ENCODE measurements at regions not wholly inside any gene's neighbourhood (a gene's known extent, or its start where the extent isn't known, plus 50 kb on each side); places are given as distances from the start of the nearest gene placed in this dataset.
"Not testable (repeated sequence)": the region's sequence is repeated elsewhere in the genome, so short reads cannot be mapped to it uniquely, and the experiment has no call there.

GRCh38 chr7:96770758-96771157 lies 61.1 kb upstream of the SEM1 start:
- DNase-seq: no peak

DNA sequence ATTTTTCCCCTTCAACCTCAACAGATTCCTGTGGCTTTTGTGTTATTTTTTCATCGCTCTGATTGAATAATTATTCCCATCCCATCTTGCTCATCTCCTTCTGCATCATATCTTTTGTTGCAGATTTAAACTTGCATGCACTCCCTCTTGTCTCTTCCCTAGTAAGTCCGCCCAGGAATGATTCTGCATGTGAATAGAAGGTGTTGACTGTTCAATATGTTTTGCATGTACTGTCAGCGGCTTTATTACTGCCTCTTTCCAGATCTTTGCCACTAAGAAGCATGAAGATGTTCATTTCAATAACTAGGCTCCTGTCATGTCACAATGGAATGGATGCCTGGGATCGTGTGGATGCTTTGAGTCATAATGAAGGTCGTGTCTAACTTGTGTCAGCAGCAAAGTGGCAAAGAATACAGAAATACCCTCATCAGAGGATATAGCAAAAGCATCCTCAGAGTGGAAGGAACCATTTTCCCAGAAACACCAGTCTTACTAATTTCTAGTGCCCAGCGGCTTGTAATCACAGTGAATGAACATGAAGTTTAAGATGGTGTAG lies 62.6 kb upstream of the SEM1 start:
- no peak for DNase-seq

DNA sequence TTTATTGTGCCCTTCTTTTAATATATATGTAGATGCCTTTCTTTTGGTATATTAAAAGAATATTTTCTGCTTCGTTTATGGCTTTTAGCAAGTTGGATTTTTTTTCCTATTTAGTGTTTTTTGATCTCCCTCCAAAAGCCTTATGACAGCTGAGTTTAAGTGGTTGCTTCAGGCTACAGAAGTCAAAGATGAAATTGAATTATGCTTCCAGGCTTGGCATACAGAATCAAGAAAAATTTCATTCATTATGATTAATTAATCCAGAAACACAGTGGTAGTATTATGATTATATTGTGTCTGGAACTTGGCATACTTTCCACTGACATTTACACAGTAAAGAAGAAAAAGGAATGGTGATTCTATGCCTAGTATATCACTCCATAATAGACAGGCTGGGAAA lies 63.8 kb upstream of the SEM1 start:
- no peak for DNase-seq

DNA sequence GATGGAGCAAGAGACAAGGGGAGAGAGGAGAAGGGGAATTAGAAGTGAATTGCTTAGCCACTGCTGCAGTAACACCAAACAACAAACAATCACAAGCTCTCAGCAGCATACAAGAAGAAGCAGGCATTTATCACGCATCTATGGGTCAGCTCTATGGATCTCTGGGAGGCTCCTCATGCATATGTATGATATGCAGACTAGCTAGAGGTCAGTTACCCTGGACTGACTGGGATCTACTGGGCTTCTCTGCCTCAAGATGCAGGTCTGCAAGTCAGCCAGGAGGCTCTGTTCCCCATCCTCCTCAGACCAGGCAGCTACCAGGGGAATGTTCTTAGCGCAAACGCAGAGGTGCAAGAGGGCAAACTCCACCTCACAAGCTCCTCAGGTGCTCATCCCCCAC lies 64.7 kb upstream of the SEM1 start:
- no peak for DNase-seq

DNA sequence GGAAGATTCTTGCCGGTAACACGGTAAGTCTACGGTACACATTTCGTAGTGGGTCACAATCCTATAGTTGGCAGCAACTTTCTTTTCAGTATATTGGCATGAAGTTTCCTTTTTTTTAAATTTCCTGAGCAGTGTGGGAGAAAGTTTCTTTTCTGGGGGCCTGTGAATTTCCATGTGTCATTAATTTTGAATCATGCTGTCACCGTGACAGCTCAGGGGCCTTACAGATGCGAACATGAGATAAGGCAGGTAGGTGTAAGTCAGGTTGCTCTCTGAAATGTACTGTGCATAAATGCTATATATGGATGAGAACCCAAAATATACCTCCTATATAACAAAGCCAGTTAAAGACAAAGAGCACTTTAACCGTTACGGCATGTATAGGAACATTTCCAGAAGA lies 65.4 kb upstream of the SEM1 start:
- no peak for DNase-seq

DNA sequence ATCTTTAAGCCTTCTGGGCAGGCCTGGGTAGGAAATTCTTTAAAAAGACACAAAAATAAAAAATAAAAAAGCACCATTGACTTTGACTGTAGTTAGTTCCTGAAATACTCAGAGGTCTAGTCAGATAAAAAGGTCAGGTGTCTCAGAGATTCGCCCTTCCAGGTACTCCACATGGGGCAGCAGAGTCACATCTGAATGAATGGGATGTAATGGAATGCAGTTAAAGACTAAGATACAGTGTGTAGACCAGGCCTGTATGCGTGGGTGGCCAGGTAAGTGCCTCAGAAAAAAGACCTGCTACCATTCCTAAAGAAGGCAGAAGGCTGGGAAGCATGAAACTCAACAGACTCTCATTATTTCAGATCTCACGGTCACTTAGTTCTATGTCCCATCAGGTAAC lies 68.6 kb upstream of the SEM1 start:
- DNase-seq: no peak

GRCh38 chr7:96781919-96782318 lies 72.3 kb upstream of the SEM1 start:
- DNase-seq: no peak

GRCh38 chr7:96782686-96783298 lies 73.1 kb upstream of the SEM1 start:
- DNase-seq: not testable (repeated sequence)

DNA sequence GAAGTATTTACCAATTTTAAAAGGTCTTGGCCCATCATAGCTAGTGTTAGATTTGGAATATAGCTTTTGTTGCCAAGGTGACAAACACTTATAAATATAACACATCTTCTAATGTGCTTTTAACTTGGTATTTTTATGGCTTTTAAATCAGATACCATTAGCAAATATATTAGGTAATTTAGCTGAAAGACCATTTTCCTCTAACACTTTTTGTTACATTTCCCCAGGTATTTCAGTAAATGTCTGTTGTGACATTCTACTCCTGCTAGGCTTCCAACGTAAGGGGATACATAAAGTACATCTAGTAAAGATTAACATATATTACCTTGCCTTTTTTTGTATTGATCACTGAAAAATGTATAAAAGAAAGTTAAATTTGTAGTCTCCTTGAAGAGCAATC lies 75.0 kb upstream of the SEM1 start:
- DNase-seq: no peak

DNA sequence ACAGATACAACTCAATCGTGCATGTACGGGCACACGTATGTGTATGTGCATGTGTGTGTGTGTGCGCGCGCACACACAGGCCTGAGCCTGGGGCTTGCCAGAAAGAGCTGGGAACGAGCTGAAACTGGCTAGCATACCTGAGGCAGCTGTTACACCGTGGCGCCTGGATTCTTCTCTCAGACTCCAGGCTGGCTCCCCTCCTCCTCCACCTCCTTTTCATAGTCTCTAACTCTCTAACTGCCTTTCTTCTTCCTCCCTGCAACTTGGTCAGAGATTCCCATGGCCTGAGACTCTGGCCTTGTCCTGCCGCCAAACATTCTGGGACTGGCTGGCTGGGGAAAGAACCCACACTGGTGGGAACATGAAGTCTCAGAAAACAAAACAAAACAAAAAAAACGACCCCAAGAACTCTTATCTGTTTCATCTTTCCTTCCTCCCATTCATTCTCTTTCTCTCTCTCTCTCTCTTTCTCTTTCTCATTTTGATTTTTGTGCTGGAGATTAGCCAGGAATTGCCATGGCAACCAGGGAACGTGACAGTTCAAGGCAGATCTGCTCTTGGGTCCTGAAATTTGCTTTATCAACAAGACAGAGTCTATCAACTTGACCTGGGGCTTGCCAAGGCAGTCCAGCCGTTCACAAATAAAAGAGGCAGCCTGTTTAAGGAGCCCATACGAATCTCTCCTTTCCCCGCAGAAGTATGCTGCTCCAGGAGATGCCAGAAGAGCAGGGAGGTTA lies 76.8 kb upstream of the SEM1 start:
- DNase-seq: peak; percentile 43

DNA sequence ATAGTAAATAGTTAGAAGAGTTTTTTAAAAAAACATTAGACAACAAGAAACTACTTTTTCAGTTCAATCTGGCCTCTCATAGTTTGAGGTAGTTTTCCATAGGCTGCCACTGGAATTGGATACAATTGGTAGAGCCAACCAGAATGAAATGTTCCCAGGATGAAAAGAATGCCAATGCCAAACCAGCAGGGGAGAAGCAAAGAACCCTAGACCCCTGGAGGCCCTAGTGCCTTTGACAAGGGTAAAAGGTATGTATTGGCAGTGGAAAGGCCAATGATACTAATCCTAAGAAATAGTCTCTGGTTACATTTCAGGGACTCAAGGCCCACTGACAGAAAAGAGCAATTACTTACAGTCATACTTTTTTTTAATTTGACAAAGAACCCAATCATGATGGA lies 77.4 kb upstream of the SEM1 start:
- DNase-seq: no peak

DNA sequence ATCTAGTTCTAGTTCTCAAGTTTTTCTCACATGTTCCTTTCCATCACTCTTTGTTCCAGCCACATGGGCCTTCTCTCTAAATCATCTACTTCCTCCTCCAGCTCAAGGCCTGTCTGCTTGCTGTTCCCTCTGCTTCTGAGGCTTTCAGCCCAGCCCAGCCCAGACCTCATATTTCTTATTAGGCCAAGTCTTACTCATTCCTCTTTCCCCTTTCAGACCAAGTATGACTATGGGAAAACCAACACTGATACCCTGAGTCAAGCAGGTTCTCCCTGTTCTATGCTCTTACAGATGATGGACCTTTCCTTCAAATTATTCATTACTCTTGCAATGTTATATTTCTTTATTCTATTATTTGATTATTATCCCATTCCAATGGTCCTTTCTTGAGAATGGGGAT lies 80.3 kb upstream of the SEM1 start:
- no peak for DNase-seq

GRCh38 chr7:96792115-96792514 lies 82.5 kb upstream of the SEM1 start:
- DNase-seq: no peak

DNA sequence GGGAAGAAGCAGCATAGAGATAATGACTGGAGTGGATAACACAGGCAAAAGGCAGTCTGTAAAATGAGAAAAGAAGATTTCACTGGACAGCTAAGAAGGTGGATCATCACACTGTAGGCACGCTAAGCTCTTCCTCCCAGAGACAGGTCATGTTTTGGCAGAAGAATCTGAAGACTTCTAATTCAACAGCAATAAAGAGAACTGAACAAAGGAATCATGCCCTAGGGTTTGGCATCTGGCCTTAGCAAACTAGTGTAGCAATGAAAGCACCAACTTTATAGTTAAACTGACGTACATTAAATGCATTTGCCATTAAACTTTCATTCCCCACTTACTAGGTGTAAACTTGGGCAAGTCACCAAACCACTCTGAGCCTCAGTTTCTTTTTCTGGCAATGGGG lies 84.4 kb upstream of the SEM1 start:
- DNase-seq: no peak

GRCh38 chr7:96800122-96800521 lies 90.5 kb upstream of the SEM1 start:
- no peak for DNase-seq

DNA sequence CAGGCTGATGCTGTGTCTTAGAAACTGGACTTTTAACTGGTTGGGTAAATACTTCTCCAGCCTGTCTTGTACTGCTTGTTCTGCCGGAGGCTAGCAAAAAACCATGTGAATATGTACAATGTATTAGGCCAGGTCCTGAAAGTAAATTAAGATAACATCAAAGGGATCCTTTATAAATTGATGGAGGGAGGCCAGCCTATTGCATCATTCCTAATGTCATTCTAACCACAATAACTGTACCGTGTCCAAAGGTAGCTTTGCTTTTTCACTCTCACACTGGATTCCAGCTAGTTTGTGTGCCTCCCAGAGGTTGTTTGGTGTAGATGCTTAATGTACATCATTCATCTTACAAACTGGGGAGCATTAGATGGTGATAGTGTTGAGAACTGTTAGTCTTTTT lies 91.2 kb upstream of the SEM1 start:
- no peak for DNase-seq

- no peak for DNase-seq
Measured at GRCh38 chr7:96819111-96819700, 109.6 kb upstream of the SEM1 start.

GRCh38 chr7:96821131-96821530 lies 111.5 kb upstream of the SEM1 start:
- not testable (repeated sequence) for DNase-seq

- DNase-seq: no peak
Measured at GRCh38 chr7:96822824-96823223, 113.2 kb upstream of the SEM1 start.

DNA sequence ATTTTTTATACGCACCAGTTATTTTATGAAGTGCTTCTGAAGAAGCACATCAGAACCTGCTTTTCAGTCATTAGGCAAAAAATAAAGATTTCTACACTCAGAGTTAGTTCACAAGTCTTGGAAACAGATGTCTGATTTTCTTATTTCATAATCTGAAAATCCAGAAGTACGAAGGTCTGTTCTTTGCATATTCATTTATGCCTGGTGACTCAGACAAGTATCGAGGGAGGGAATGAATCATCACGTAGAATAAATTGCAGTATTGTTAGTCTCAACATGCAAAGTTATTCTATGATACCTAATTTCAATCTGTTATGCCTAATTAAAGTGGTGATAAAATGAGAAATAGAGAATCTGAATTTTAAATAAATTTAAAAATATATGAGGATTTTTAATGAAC lies 113.6 kb upstream of the SEM1 start:
- DNase-seq: no peak

DNA sequence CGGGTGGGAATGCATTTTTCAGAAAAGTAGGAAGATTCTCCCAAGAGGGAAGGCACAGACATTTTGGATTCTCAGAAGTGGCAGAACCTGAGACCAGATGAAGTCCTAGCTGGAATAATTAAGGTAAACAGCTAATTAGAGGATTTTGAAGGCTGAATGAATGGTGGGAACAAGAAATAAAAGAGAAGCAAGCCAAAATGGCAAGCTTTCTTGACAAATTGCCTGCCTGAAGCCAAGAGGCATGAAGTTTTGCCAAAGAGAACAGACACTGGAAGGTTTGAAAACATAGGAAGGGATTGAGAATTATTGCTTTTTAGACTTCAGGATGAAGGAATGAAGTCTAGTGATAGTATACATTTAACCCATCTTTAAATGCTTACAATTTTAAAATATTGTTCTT lies 115.0 kb upstream of the SEM1 start:
- no peak for DNase-seq

GRCh38 chr7:96825285-96825684 lies 115.6 kb upstream of the SEM1 start:
- no peak for DNase-seq

GRCh38 chr7:96826089-96826488 lies 116.4 kb upstream of the SEM1 start:
- DNase-seq: no peak

DNA sequence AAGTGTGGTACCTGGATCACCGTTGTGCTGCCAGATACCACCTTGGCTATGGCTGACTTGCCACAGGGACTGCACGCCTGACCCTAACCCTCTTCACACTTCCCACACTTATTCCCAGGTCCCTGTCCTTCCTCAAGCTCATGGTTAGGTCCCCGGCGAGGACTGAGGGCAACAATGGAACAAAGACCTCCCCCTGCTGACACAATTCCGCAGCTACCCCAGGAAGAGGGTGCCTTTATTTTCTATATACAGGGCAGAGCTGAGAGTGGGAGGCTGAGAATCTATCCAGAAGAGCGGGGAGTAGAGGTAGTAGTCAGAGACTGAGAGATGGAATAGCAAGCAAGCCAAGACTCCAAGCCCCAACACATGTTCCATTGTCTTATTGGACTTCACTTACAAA lies 118.1 kb upstream of the SEM1 start:
- no peak for DNase-seq

Data from NCI-H2081 treated with DMSO at 0.1 percent for 48 hours (cell line).